KMS-11 (cell line): ENCODE measurements at regions not wholly inside any gene's neighbourhood (a gene's known extent, or its start where the extent isn't known, plus 50 kb on each side); places are given as distances from the start of the nearest gene placed in this dataset.

Experiments used
- H2AFZ ChIP-seq: fragments of 200-600 bp; sonication (generic); 2 replicates; pipeline ENCODE4 v1.6.1; 2016; ENCODE audit warnings: antibody characterized with exemption, mixed run types, low read depth
- H3K27ac ChIP-seq: fragments of 200-600 bp; sonication (generic); 2 replicates; pipeline ENCODE4 v1.6.1; 2016; ENCODE audit warnings: mild to moderate bottlenecking, mixed run types
- H3K27me3 ChIP-seq: fragments of 200-600 bp; sonication (generic); 2 replicates; pipeline ENCODE4 v1.6.1; 2017; ENCODE audit warnings: mild to moderate bottlenecking, low read depth, mixed run types, moderate library complexity; ENCODE audit not compliant: insufficient read depth
- H3K36me3 ChIP-seq: fragments of 200-600 bp; sonication (generic); 2 replicates; pipeline ENCODE4 v1.6.1; 2017; ENCODE audit warnings: mild to moderate bottlenecking, mixed run types; ENCODE audit not compliant: insufficient read depth
- H3K4me1 ChIP-seq: fragments of 200-600 bp; sonication (generic); 2 replicates; pipeline ENCODE4 v1.6.1; 2016; ENCODE audit warnings: mild to moderate bottlenecking, low read depth, mixed run types; ENCODE audit not compliant: poor library complexity, severe bottlenecking
- H3K4me2 ChIP-seq: fragments of 200-600 bp; sonication (generic); 2 replicates; pipeline ENCODE4 v1.7.0; 2016; ENCODE audit warnings: mild to moderate bottlenecking, mixed run types
- H3K4me3 ChIP-seq: fragments of 200-600 bp; sonication (generic); IDR thresholded peaks from 2 replicates; pipeline ENCODE4 v1.6.1; 2017; ENCODE audit warnings: low read depth, low read length, mixed read lengths; ENCODE audit not compliant: insufficient read depth
- H3K79me2 ChIP-seq: fragments of 200-600 bp; sonication (generic); 2 replicates; pipeline ENCODE4 v1.6.1; 2016; ENCODE audit warnings: low read depth, mixed run types; ENCODE audit not compliant: insufficient read depth
- H3K9ac ChIP-seq: fragments of 200-600 bp; sonication (generic); 2 replicates; pipeline ENCODE4 v1.6.1; 2016; ENCODE audit warnings: mild to moderate bottlenecking, mixed run types
- H4K20me1 ChIP-seq: fragments of 200-600 bp; sonication (generic); 2 replicates; pipeline ENCODE4 v1.6.1; 2016; ENCODE audit warnings: mild to moderate bottlenecking, mixed run types; ENCODE audit not compliant: insufficient read depth
- TF ChIP-seq, protein P1 (sequence below): fragments of 200-600 bp; sonication (generic); conservative IDR thresholded peaks from 2 replicates; pipeline ENCODE4 v1.6.1; 2017; ENCODE audit warnings: low read depth, mild to moderate bottlenecking, antibody characterized with exemption, low read length, moderate library complexity, mixed read lengths

DNA sequence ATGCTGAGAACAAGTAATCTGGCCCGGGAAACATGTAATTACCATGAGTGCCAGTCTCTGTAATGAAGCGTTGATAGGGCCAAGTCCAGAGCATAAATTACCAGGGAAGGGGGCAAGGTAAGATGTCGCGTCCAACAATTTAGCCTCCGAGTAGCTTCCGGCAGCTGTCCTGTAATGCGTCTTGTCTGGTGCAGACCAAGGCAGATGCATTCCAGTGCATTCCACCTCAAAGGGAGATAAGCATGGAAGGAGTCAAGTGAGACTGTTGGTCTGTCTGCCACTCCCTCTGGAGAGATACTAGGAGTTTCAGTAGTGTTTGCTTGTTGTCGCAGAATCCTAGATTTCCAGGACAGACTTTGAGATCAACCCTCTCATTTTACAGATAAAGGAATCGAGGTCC lies 218.3 kb downstream of the AACS start:
- Histone ChIP-seq H3K4me1 (peaks cover 10% of the 10 kb centered on the region), H3K36me3 (no peaks in the 10 kb centered on the region), H3K4me3 (no peak overlapping the region), H3K79me2 (no peaks in the 10 kb centered on the region), H3K4me2 (no peak overlapping the region), H3K27me3 (no peaks in the 10 kb centered on the region), H3K27ac (no peak overlapping the region), H2AFZ (no peak overlapping the region), H3K9ac (no peak overlapping the region), H4K20me1 (no peaks in the 10 kb centered on the region)
- TF ChIP-seq, protein P1, sequence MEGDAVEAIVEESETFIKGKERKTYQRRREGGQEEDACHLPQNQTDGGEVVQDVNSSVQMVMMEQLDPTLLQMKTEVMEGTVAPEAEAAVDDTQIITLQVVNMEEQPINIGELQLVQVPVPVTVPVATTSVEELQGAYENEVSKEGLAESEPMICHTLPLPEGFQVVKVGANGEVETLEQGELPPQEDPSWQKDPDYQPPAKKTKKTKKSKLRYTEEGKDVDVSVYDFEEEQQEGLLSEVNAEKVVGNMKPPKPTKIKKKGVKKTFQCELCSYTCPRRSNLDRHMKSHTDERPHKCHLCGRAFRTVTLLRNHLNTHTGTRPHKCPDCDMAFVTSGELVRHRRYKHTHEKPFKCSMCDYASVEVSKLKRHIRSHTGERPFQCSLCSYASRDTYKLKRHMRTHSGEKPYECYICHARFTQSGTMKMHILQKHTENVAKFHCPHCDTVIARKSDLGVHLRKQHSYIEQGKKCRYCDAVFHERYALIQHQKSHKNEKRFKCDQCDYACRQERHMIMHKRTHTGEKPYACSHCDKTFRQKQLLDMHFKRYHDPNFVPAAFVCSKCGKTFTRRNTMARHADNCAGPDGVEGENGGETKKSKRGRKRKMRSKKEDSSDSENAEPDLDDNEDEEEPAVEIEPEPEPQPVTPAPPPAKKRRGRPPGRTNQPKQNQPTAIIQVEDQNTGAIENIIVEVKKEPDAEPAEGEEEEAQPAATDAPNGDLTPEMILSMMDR: no peak

DNA sequence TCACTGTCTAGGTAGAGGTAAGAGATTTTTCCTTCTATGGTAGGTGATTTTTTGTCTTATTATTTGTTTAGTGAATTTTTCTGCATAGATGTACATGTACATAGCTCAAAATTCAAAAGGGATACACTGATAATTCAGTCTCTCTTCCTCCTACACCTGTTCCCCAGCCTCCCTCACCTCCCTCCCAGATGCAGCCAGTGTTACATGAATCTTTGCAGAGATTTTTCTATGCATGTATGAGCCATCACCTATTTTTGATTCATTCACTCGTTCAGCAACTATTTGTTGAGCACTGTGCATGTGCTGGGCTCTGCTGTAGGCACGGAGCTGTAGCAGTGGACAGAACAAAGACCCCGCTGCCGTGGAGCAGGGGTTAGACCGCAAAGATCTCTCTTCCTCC lies 218.9 kb downstream of the AACS start:
- H3K79me2 ChIP-seq: no peaks in the 10 kb centered on the region
- H3K4me2 ChIP-seq: no peak overlapping the region
- no peak overlapping the region for H3K27ac ChIP-seq
- no peaks in the 10 kb centered on the region for H3K36me3 ChIP-seq
- peaks cover 10% of the 10 kb centered on the region for H3K4me1 ChIP-seq
- no peak overlapping the region for H3K4me3 ChIP-seq
- H3K27me3 ChIP-seq: no peaks in the 10 kb centered on the region
- no peaks in the 10 kb centered on the region for H4K20me1 ChIP-seq
- H2AFZ ChIP-seq: no peak overlapping the region
- TF ChIP-seq, protein P1: no peak
- H3K9ac ChIP-seq: no peak overlapping the region

DNA sequence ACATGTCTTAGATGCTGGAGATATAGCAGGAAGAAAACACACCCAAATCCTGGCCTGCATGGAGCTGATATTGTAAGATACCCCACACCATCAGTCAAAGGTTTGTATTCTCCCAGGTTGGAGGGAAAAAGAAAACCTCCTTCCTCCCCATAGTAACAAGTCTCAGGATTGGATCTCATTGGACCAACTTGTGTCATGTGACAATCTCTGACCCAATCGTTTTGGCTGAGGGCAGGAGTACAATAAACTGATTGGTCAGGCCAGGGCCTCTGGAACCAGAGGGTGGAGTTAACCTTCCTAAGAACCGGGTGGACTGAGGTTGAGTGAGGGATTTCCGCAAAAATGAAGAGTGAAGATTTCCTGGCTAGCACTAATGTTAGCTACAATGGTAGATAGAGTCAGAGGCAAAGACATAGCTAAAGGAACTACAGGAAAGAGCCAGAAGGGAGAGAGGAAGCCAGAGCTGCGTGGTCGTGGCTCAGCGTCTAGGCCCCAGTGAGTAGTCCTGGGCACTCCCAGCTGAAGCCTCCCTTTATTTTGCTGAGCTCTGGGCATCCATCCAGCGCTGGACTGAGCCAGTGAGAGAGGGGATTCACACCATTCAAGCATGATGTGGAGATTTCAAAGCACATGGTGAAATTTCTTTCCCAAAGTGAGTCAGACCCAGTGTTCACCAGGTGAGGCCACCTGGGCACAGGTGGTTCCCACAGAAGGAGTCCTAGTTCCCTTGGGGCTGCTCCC lies 219.9 kb downstream of the AACS start:
- H3K4me1 ChIP-seq: peaks cover 10% of the 10 kb centered on the region
- TF ChIP-seq, protein P1: no peak
- H2AFZ ChIP-seq: no peak overlapping the region
- H3K27me3 ChIP-seq: no peaks in the 10 kb centered on the region
- H3K9ac ChIP-seq: no peak overlapping the region
- H3K4me3 ChIP-seq: no peak overlapping the region
- H3K79me2 ChIP-seq: no peaks in the 10 kb centered on the region
- H3K36me3 ChIP-seq: no peaks in the 10 kb centered on the region
- H4K20me1 ChIP-seq: no peaks in the 10 kb centered on the region
- no peak overlapping the region for H3K4me2 ChIP-seq
- H3K27ac ChIP-seq: no peak overlapping the region

DNA sequence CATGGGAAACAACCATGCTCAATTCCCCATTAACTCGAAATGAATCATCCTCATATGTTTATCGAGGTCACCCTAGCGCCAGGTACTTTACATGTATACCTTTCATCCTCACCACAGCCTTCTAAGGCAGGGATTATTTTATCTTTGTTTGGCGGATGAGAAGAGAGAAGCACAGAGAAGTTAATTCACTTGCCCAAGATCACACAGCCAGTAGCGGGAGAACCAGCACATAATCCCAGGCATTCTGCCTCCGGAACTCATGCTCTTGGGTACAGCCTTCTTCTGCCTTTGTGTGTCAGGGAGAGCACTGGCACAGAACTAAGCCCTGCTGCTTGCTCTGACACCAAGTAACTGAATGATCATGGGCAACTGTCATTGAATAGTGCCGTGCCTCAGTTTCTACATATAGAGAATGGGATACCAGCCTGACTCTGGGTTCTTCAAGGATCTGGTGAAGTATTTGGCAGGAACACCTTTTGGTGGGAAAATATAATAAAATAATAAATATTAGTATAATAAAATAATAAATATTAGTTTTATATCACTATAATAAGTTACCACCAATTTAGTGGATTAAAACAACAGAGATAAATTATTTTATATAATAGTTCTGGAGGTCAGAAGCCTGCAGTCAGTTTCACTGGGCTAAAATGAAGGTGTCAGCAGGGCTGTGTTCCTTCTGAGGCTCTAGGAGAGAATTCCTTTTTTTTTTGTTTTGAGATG lies 220.9 kb downstream of the AACS start:
- no peaks in the 10 kb centered on the region for H3K27me3 ChIP-seq
- H3K27ac ChIP-seq: no peak overlapping the region
- no peak overlapping the region for H3K4me3 ChIP-seq
- no peak overlapping the region for H3K9ac ChIP-seq
- H3K79me2 ChIP-seq: no peaks in the 10 kb centered on the region
- TF ChIP-seq, protein P1: no peak
- H4K20me1 ChIP-seq: no peaks in the 10 kb centered on the region
- peaks cover 10% of the 10 kb centered on the region for H3K4me1 ChIP-seq
- no peak overlapping the region for H3K4me2 ChIP-seq
- H2AFZ ChIP-seq: no peak overlapping the region
- no peaks in the 10 kb centered on the region for H3K36me3 ChIP-seq
